Panc1 (cell line): ENCODE measurements at regions not wholly inside any gene's neighbourhood (a gene's known extent, or its start where the extent isn't known, plus 50 kb on each side); places are given as distances from the start of the nearest gene placed in this dataset.

ENCODE experiments used
- SIN3A ChIP-seq: IDR thresholded peaks from 2 replicates; pipeline ENCODE4 v1.6.1; 2012; ENCODE audit warnings: low read depth, mild to moderate bottlenecking, low read length, moderate library complexity, borderline replicate concordance; ENCODE audit not compliant: insufficient read depth
- TF ChIP-seq, protein P1 (sequence below): fragments of 450-650 bp; IDR thresholded peaks from 2 replicates; pipeline ENCODE4 v1.5.1; 2017; ENCODE audit warnings: mild to moderate bottlenecking

DNA sequence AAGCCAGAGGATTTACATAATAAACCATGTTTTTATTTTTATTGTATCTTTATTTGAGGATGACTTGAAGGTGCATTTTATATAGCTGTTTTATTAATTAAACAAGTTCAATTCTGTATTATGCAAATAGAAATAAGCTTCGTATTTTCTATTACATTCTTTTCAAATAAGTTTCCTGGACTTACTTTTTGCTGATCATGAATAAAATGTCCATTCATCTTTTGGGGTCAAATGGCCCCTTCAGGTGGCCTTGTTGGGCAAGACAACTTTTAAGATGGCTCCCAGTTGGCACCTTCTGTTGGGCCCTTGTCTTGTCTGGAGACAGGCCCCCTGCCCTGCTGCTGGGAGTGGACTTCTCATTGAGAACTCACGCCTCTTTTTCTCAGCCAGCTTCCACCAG is 654.6 kb upstream of the NOX3 start:
- TF ChIP-seq, protein P1, sequence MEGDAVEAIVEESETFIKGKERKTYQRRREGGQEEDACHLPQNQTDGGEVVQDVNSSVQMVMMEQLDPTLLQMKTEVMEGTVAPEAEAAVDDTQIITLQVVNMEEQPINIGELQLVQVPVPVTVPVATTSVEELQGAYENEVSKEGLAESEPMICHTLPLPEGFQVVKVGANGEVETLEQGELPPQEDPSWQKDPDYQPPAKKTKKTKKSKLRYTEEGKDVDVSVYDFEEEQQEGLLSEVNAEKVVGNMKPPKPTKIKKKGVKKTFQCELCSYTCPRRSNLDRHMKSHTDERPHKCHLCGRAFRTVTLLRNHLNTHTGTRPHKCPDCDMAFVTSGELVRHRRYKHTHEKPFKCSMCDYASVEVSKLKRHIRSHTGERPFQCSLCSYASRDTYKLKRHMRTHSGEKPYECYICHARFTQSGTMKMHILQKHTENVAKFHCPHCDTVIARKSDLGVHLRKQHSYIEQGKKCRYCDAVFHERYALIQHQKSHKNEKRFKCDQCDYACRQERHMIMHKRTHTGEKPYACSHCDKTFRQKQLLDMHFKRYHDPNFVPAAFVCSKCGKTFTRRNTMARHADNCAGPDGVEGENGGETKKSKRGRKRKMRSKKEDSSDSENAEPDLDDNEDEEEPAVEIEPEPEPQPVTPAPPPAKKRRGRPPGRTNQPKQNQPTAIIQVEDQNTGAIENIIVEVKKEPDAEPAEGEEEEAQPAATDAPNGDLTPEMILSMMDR = no peak
- TF ChIP-seq SIN3A = no peak
